Ovary (tissue), 7 donors: ENCODE measurements at regions not wholly inside any gene's neighbourhood (a gene's known extent, or its start where the extent isn't known, plus 50 kb on each side); places are given as distances from the start of the nearest gene placed in this dataset.

Experiments
- DNase-seq, 5 donors: peaks; one replicate each; pipeline ENCODE4 v3.0.0-alpha.2; 2019 to 2020
- H3K27ac ChIP-seq, 2 donors: fragments of 200-600 bp; one replicate each; pipeline versions ENCODE4 v1.5.1 to v1.8.0; 2019 to 2022
- H3K27me3 ChIP-seq: fragments of 200-600 bp; one replicate; pipeline ENCODE4 v1.8.0; 2022
- H3K36me3 ChIP-seq: fragments of 200-600 bp; sonication (generic); one replicate; pipeline ENCODE4 v1.5.1; 2019
- H3K4me1 ChIP-seq: one replicate; pipeline ENCODE4 v1.8.1; 2013; ENCODE audit warnings: mild to moderate bottlenecking, moderate library complexity; ENCODE audit not compliant: insufficient read depth
- H3K4me3 ChIP-seq: fragments of 200-600 bp; sonication (generic); one replicate; pipeline ENCODE4 v1.5.1; 2017
- H3K9me3 ChIP-seq, 2 donors: fragments of 200-600 bp in 1 of 2; sonication (generic) in 1 of 2; one replicate each; pipeline versions ENCODE4 v1.5.1 to v1.8.1; 2013 to 2019; ENCODE audit warnings: mild to moderate bottlenecking in 1 of 2, moderate library complexity in 1 of 2
- CTCF ChIP-seq, 3 donors: fragments of 450-650 bp in 2 of 3; fragments of 200-600 bp in 1 of 3; IDR thresholded peaks; one replicate each; pipeline versions ENCODE4 v1.5.1 to v1.8.0; 2016 to 2022; ENCODE audit warnings: antibody characterized with exemption in 3 of 3, mild to moderate bottlenecking in 1 of 3
- EP300 ChIP-seq: sonication (generic); formaldehyde crosslinking; IDR thresholded peaks from one replicate; pipeline ENCODE4 v1.6.1; 2017; ENCODE audit warnings: antibody characterized with exemption
- POLR2A ChIP-seq: fragments of 450-650 bp; IDR thresholded peaks from one replicate; pipeline ENCODE4 v1.6.1; 2017; ENCODE audit warnings: antibody characterized with exemption, mild to moderate bottlenecking, moderate library complexity
- WGBS, 3 donors: extraction: QIAGEN DNeasy Blood & Tissue Kit in 1 of 3; methylation state at CpG; one replicate each; pipeline versions ENCODE4 v1.1.5 to v1.1.7; 2013 to 2017; 5-methylcytosine and 5-hydroxymethylcytosine counted together
- intact Hi-C, 4 donors: fragments of 100-400 bp; cut with DNase I; formaldehyde crosslinking; loops; one replicate each; pipeline versions ENCODE4 v1.11.0 to v1.15.1; 2022 to 2023
- donor health status: DM: no; HTN: no; CAD: no; lungs with moderate emphysema.
- donor health status: DM: no; HTN: no; CAD: no.
- donor health status: Bipolar disorder and iron deficiency.
- donor health status: DM: no; HTN: no; CAD: no.
- donor health status: DM: yes; HTN: yes; CAD: no.

- no peaks in the 10 kb centered on the region for H3K9me3 ChIP-seq
- no peaks in the 10 kb centered on the region for H3K4me1 ChIP-seq
- H3K27me3 ChIP-seq: no peaks in the 10 kb centered on the region
- no peak for DNase-seq
- TF ChIP-seq POLR2A (no peak), EP300 (no peak), CTCF (IDR thresholded peaks at IDR 0.05) (no peak)
- no peak overlapping the region for H3K4me3 ChIP-seq
- no peaks in the 10 kb centered on the region for H3K36me3 ChIP-seq
- intact Hi-C loops: no loop called here
- no peak overlapping the region for H3K27ac ChIP-seq
Measured at GRCh38 chr4:35591035-35591434, 653.3 kb downstream of the ARAP2 start.

GRCh38 chr4:35604252-35604651 lies 640.1 kb downstream of the ARAP2 start:
- no peaks in the 10 kb centered on the region for H3K9me3 ChIP-seq
- H3K4me3 ChIP-seq: no peak overlapping the region
- no peak for DNase-seq
- no peaks in the 10 kb centered on the region for H3K27me3 ChIP-seq
- 69 to 87% (median 83%) methylated on average over 3 of the region's 3 CpGs for WGBS, 3 donors
- intact Hi-C loops: no loop called here
- no peaks in the 10 kb centered on the region for H3K36me3 ChIP-seq
- TF ChIP-seq POLR2A (no peak), CTCF (IDR thresholded peaks at IDR 0.05) (no peak), EP300 (no peak)
- no peaks in the 10 kb centered on the region for H3K4me1 ChIP-seq
- H3K27ac ChIP-seq: no peak overlapping the region

- no peak for DNase-seq
- intact Hi-C loops: no loop called here
- Histone ChIP-seq H3K27me3 (no peaks in the 10 kb centered on the region), H3K27ac (no peak overlapping the region), H3K4me3 (no peak overlapping the region), H3K4me1 (no peaks in the 10 kb centered on the region), H3K9me3 (no peaks in the 10 kb centered on the region), H3K36me3 (no peaks in the 10 kb centered on the region)
- TF ChIP-seq POLR2A: no peak
- TF ChIP-seq EP300: no peak
- TF ChIP-seq CTCF (IDR thresholded peaks at IDR 0.05): no peak
- WGBS, 3 donors: 74 to 86% (median 85%) methylated on average over 1 of the region's 1 CpG
Measured at GRCh38 chr4:35604724-35605123, 639.6 kb downstream of the ARAP2 start.

GRCh38 chr4:35608205-35608604 lies 636.1 kb downstream of the ARAP2 start:
- intact Hi-C loops: no loop called here

More at GRCh38 chr4:35608205-35608604, 636.1 kb downstream of the ARAP2 start:
- no peaks in the 10 kb centered on the region for H3K9me3 ChIP-seq
- H3K27me3 ChIP-seq: no peaks in the 10 kb centered on the region
- H3K4me3 ChIP-seq: no peak overlapping the region
- no peaks in the 10 kb centered on the region for H3K36me3 ChIP-seq
- no peak for DNase-seq
- TF ChIP-seq EP300 (no peak), POLR2A (no peak), CTCF (IDR thresholded peaks at IDR 0.05) (no peak)
- H3K4me1 ChIP-seq: no peaks in the 10 kb centered on the region
- no peak overlapping the region for H3K27ac ChIP-seq
